ENCODE measurements at regions not wholly inside any gene's neighbourhood (a gene's known extent, or its start where the extent isn't known, plus 50 kb on each side); places are given as distances from the start of the nearest gene placed in this dataset.

- ChIA-PET POLR2A (ENCODE audit: low non-redundant PET) (no interaction called here), CTCF (interaction anchor here (0.6 kb wide), 1 partner anchor 405 kb away, joined by 9 read pairs; no protein-coding TSS in a partner anchor)
- no peak overlapping the region for H3K27ac ChIP-seq
- TF ChIP-seq, protein P1, sequence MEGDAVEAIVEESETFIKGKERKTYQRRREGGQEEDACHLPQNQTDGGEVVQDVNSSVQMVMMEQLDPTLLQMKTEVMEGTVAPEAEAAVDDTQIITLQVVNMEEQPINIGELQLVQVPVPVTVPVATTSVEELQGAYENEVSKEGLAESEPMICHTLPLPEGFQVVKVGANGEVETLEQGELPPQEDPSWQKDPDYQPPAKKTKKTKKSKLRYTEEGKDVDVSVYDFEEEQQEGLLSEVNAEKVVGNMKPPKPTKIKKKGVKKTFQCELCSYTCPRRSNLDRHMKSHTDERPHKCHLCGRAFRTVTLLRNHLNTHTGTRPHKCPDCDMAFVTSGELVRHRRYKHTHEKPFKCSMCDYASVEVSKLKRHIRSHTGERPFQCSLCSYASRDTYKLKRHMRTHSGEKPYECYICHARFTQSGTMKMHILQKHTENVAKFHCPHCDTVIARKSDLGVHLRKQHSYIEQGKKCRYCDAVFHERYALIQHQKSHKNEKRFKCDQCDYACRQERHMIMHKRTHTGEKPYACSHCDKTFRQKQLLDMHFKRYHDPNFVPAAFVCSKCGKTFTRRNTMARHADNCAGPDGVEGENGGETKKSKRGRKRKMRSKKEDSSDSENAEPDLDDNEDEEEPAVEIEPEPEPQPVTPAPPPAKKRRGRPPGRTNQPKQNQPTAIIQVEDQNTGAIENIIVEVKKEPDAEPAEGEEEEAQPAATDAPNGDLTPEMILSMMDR (conservative IDR thresholded peaks at IDR 0.05; ENCODE audit: low read depth): no peak
- no peak for DNase-seq (ENCODE audit: low spot score)
Measured at GRCh38 chr2:114238910-114239559, 203.4 kb upstream of the DPP10 start.

DNA sequence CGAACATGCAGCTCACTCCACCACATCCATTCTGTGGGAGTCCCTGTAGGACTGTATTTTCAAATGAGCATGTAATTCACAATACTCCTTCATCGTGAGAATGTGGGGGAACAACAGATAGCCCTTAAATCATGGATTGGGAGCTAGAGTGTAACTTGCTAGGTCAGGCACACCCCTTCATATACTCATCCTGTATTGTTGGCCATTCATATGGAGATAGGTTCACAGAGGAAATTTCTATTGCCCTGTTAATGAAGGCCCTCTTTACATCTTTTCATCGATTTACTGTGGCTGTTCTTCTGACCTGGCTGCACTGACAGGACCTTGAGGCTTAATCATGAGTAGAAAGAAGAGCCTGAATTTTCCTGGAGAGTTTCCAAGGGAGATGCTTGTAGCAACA is 193.8 kb upstream of the DPP10 start:
- H3K27ac ChIP-seq: no peak overlapping the region
- DNase-seq (ENCODE audit: low spot score): no peak
- ChIA-PET POLR2A (ENCODE audit: low non-redundant PET) (no interaction called here), CTCF (interaction anchor here (0.6 kb wide), 1 partner anchor 268 kb away, joined by 3 read pairs; no protein-coding TSS in a partner anchor)
- TF ChIP-seq, protein P1 (conservative IDR thresholded peaks at IDR 0.05; ENCODE audit: low read depth): no peak

DNA sequence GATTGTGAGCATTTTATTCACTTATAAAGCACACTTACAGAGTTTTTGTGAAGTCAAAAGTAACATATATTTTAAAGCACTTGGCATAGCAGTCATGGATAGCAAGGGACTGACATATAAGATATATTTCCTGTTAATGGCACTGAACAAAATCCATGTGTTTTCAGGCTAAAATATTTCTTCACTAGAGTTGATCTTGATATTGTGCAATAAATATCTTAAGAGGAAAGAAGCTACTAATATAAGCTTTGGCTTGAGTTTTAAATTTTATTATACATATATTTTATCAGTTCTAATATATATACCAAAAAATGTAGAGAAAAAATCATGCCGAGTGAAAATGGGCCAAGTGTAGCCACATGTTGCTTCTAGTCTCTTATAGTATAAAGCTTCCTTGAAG is 189.7 kb upstream of the DPP10 start:
- POLR2A ChIA-PET (ENCODE audit: low non-redundant PET): no interaction called here
- TF ChIP-seq, protein P1 (conservative IDR thresholded peaks at IDR 0.05; ENCODE audit: low read depth): no peak
- no peak for DNase-seq (ENCODE audit: low spot score)
- H3K27ac ChIP-seq: no peak overlapping the region
- CTCF ChIA-PET: no interaction called here

- ChIA-PET CTCF (no interaction called here), POLR2A (ENCODE audit: low non-redundant PET) (no interaction called here)
- TF ChIP-seq, protein P1 (conservative IDR thresholded peaks at IDR 0.05; ENCODE audit: low read depth): no peak
- H3K27ac ChIP-seq: no peak overlapping the region
- no peak for DNase-seq (ENCODE audit: low spot score)
Measured at GRCh38 chr2:114254875-114255274, 187.6 kb upstream of the DPP10 start.

- ChIA-PET POLR2A (ENCODE audit: low non-redundant PET) (no interaction called here), CTCF (interaction anchor here (0.6 kb wide), 1 partner anchor 258 kb away, joined by 5 read pairs; no protein-coding TSS in a partner anchor)
- no peak overlapping the region for H3K27ac ChIP-seq
- DNase-seq (ENCODE audit: low spot score): no peak
- TF ChIP-seq, protein P1 (conservative IDR thresholded peaks at IDR 0.05; ENCODE audit: low read depth): no peak
Measured at GRCh38 chr2:114259389-114259788, 183.1 kb upstream of the DPP10 start.

- TF ChIP-seq, protein P1 (conservative IDR thresholded peaks at IDR 0.05; ENCODE audit: low read depth): no peak
- CTCF ChIA-PET: interaction anchor here (1.1 kb wide), 1 partner anchor 282 kb away, joined by 3 read pairs; no protein-coding TSS in a partner anchor
Measured at GRCh38 chr2:114261366-114261765, 181.1 kb upstream of the DPP10 start.

More at GRCh38 chr2:114261366-114261765, 181.1 kb upstream of the DPP10 start:
- no peak for DNase-seq (ENCODE audit: low spot score)
- POLR2A ChIA-PET (ENCODE audit: low non-redundant PET): no interaction called here
- no peak overlapping the region for H3K27ac ChIP-seq

Measured in RWPE1 (cell line).